Activated T-cell treated with anti-CD3 and anti-CD28 coated beads, Interleukin-2, amount 50 U/mL, for 4 hours (primary cell): ENCODE measurements at regions not wholly inside any gene's neighbourhood (a gene's known extent, or its start where the extent isn't known, plus 50 kb on each side); places are given as distances from the start of the nearest gene placed in this dataset.
"Not testable (repeated sequence)": the region's sequence is repeated elsewhere in the genome, so short reads cannot be mapped to it uniquely, and the experiment has no call there.

Experiments used
- ATAC-seq, 2 donors: fragments of 200-7000 bp; cut with Tn5 transposase; one replicate each; pipeline ENCODE4 v1.10.0; 2021
- DNase-seq: peaks from one replicate; pipeline ENCODE4 v3.0.0-alpha.2; 2020
- H3K27me3 Mint-ChIP-seq: one replicate; pipeline ENCODE4 v1.8.0; 2021; ENCODE audit warnings: low read depth, mixed read lengths
- H3K36me3 Mint-ChIP-seq: one replicate; pipeline ENCODE4 v1.8.0; 2022; ENCODE audit warnings: mixed read lengths; ENCODE audit not compliant: insufficient read depth
- H3K4me1 Mint-ChIP-seq: one replicate; pipeline ENCODE4 v1.8.0; 2021; ENCODE audit warnings: low read depth, mixed read lengths
- H3K4me3 Mint-ChIP-seq: one replicate; pipeline ENCODE4 v1.8.0; 2021; ENCODE audit warnings: mild to moderate bottlenecking, moderate library complexity, mixed read lengths
- H3K9me3 Mint-ChIP-seq: one replicate; pipeline ENCODE4 v1.8.0; 2021; ENCODE audit warnings: mixed read lengths

DNA sequence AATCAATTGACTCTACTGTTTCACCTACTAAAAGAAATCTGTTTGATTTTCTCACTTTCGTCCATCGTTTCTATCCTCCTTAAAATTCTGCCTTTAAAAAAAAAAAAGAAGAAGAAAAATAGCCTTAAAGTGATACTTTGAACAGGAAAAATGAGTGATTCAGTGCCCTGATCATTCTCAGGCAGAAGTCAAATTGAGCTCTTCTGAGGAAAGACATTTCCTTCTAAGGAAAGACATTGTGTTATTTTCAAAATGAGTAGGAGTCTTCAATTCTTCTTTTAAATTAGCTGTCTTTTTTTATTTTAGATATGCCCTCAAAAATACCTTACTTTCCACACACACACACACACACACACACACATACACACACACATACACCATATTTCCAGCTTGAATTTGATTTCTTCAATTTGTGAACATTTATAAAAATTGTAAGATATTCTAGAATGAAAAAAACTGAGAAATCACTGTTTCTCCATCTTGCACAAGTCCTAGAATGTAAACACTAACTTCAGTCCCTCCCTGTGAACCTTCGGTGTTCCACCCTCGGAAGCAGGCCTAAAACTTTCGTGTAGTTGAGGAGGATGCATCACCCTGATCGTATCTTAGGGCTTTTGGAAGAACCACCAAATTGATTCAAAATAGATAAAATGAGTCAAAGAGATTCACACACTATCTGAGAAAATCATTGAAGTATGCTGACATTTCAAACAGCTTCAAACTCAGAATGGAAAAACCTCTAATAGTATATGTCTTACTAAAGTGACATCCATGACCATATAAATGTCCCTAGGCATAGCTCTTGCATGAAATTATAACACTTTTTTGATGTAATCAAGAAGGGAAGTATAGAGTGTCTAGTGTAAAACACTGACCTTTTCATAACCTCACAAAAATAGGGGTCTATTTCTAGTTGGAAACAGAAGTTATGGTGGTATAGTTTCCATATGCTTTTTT is 270.8 kb downstream of the GATA3 start:
- peak; percentile 88 to 93 for ATAC-seq

GRCh38 chr10:8326396-8327139 is 272.1 kb downstream of the GATA3 start:
- Mint-ChIP-seq H3K36me3 (no peaks in the 10 kb centered on the region), H3K27me3 (no peaks in the 10 kb centered on the region), H3K9me3 (no peaks in the 10 kb centered on the region), H3K4me1 (peaks cover 43% of the 10 kb centered on the region), H3K4me3 (no peak overlapping the region)
- DNase-seq (no peak), ATAC-seq (no peak)

More for the DNA sequence above, 270.8 kb downstream of the GATA3 start:
- DNase-seq, result no peak
- Mint-ChIP-seq H3K4me3 (no peak overlapping the region), H3K4me1 (peaks cover 30% of the 10 kb centered on the region), H3K36me3 (no peaks in the 10 kb centered on the region), H3K9me3 (no peaks in the 10 kb centered on the region), H3K27me3 (no peaks in the 10 kb centered on the region)

DNA sequence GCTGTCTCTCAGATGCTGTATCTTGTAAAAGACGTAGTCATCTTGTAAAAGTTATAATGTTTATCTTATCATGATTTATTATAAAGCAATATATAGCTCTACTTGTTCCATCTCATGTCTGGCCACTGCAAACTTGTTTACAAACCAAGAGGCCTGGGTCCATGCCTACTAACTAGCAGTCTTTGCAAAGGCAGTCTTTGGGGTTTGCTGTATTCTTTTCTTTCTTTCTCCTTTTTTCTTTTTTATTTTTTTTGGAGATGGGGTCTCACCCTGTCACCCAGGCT is 272.6 kb downstream of the GATA3 start:
- H3K9me3 Mint-ChIP-seq, result no peaks in the 10 kb centered on the region
- no peak for ATAC-seq
- H3K27me3 Mint-ChIP-seq, result no peaks in the 10 kb centered on the region
- H3K4me1 Mint-ChIP-seq, result peaks cover 48% of the 10 kb centered on the region
- no peak overlapping the region for H3K4me3 Mint-ChIP-seq
- DNase-seq, result no peak
- no peaks in the 10 kb centered on the region for H3K36me3 Mint-ChIP-seq

DNA sequence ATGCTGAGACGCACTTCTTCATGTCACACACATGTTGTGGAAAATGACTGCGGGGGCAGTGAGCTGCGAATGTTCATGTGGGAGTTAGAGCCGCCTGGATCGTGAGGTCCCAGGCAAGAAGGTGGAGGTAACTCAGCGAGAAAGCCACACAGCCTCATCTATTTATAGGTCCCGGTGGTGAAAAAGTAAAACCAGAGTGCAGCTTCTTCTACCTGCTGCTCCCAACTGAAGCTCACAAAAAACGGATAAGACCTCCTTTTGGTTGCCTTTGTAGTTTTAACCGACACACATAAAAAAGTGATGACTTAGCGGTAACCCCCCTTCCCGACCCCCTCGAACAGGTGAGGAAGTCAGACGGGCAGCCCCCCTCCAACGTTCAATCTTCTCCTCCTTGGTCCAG is 276.9 kb downstream of the GATA3 start:
- no peaks in the 10 kb centered on the region for H3K9me3 Mint-ChIP-seq
- ATAC-seq, result no peak
- DNase-seq, result peak; percentile 8
- no peaks in the 10 kb centered on the region for H3K36me3 Mint-ChIP-seq
- H3K4me3 Mint-ChIP-seq, result peak overlapping the region; percentile 77
- peaks cover 39% of the 10 kb centered on the region for H3K4me1 Mint-ChIP-seq
- H3K27me3 Mint-ChIP-seq, result no peaks in the 10 kb centered on the region

DNA sequence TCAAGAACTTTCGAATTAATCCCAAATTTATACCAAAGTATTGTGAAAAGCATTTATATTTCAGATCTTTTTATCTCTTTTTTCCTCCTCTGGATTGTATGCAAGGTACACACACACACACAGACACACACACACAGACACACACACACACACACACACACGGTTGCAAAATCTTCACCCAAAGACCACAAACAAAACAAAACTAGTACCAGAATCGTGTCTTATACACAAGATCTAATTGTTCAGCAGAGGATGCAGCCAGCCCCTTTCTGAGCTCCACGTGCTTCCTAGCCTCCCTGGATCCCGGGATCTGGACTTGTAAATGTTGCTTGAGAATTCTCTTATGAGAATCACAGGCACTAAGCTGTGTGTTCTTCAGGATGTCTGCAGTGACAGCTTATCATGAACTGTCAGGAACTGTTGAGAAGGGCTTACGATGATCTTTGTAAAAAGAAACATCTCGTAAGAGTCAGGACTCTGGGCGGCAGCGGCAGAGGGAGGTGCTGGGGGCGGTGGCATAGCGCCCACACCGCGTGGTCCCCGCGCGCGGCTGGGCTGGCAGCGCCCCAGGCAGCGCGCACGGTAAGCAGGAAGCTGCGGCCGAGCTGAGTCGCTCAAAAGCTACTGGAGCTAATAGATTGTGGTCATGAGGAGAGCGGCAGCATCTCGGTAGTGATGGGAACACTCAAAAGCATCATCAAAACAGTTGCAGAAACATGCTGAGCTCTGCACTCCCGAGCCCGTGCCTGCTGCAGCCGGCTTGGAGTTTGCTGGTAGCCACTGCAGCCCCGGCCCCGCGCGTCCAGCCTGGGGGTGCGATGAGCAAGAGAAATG is 277.6 kb downstream of the GATA3 start:
- Mint-ChIP-seq H3K4me1 (peaks cover 34% of the 10 kb centered on the region), H3K27me3 (no peaks in the 10 kb centered on the region), H3K4me3 (peak overlapping the region; percentile 77), H3K36me3 (no peaks in the 10 kb centered on the region), H3K9me3 (no peaks in the 10 kb centered on the region)
- peak; percentile 97 to 98 for ATAC-seq
- DNase-seq, result peak; percentile 76

DNA sequence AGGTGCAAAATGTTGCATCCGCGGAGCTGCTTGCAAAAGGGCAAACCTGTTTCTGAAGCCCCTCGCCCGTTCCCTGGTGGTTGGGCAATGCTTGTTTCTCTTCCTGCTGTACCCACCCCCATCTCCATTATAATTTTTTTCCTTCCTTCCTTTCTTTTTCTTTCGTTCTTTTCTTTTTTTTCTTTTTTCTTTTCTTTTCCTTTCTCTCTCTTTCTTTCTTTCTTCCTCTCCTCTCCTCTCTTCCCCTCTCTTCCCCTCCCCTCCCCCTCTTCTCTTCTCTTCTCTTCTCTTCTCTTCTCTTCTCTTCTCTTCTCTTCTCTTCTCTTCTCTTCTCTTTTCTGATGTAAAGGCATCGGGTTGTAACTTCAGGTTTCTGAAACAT is 278.2 kb downstream of the GATA3 start:
- Mint-ChIP-seq H3K27me3 (no peaks in the 10 kb centered on the region), H3K36me3 (no peaks in the 10 kb centered on the region), H3K4me3 (peak overlapping the region; percentile 77), H3K9me3 (no peaks in the 10 kb centered on the region), H3K4me1 (peaks cover 34% of the 10 kb centered on the region)
- DNase-seq (no peak), ATAC-seq (no peak)

GRCh38 chr10:8334631-8335030 is 280.1 kb downstream of the GATA3 start:
- ATAC-seq, result no peak
- no peak for DNase-seq
- Mint-ChIP-seq H3K27me3 (no peaks in the 10 kb centered on the region), H3K4me3 (no peak overlapping the region), H3K4me1 (peaks cover 34% of the 10 kb centered on the region), H3K9me3 (no peaks in the 10 kb centered on the region), H3K36me3 (no peaks in the 10 kb centered on the region)

DNA sequence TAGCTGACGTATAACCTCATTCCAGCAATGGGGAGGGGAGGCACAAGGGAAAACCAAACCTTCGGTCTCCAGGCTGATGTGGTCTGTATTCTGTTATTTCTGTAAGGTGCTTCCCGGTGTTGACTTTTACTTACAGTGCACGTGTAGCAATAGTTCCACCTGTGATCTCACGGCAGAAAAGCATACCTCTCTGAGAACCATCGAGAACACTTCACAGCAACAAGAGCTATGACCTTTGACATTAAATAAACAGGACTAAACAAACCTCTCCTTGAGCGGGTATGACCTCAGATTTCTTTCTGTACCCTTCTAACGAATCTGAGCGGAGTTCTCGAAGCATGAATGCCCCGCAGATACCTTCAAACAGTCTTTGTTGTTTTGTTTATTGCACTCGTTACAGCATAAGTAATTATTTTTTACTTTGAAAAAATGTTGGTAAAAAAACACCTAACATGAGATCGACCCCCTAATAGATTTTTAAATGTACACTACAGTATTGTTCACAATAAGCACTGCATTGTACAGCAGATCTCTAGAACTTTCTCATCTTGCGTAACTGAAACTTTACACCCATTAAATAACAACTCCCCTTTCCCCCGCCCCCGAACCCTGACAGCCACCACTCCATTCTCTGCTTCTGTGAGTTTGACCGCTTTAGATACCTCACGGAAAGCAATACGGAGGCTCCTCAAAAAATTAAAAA is 282.3 kb downstream of the GATA3 start:
- peaks cover 16% of the 10 kb centered on the region for H3K4me1 Mint-ChIP-seq
- no peaks in the 10 kb centered on the region for H3K27me3 Mint-ChIP-seq
- H3K4me3 Mint-ChIP-seq, result no peak overlapping the region
- no peak for DNase-seq
- no peaks in the 10 kb centered on the region for H3K36me3 Mint-ChIP-seq
- H3K9me3 Mint-ChIP-seq, result peaks cover 4% of the 10 kb centered on the region
- ATAC-seq, result no peak

GRCh38 chr10:8337332-8337651 is 282.8 kb downstream of the GATA3 start:
- Mint-ChIP-seq H3K4me3 (no peak overlapping the region), H3K4me1 (peaks cover 13% of the 10 kb centered on the region), H3K9me3 (peaks cover 4% of the 10 kb centered on the region), H3K27me3 (no peaks in the 10 kb centered on the region), H3K36me3 (no peaks in the 10 kb centered on the region)
- ATAC-seq (no peak), DNase-seq (no peak)

GRCh38 chr10:8338177-8338766 is 283.8 kb downstream of the GATA3 start:
- no peak for DNase-seq
- no peaks in the 10 kb centered on the region for H3K36me3 Mint-ChIP-seq
- peaks cover 4% of the 10 kb centered on the region for H3K9me3 Mint-ChIP-seq
- ATAC-seq, result peak; percentile 85 to 88
- H3K4me1 Mint-ChIP-seq, result peaks cover 5% of the 10 kb centered on the region
- H3K27me3 Mint-ChIP-seq, result no peaks in the 10 kb centered on the region
- peak overlapping the region; percentile 7 for H3K4me3 Mint-ChIP-seq

DNA sequence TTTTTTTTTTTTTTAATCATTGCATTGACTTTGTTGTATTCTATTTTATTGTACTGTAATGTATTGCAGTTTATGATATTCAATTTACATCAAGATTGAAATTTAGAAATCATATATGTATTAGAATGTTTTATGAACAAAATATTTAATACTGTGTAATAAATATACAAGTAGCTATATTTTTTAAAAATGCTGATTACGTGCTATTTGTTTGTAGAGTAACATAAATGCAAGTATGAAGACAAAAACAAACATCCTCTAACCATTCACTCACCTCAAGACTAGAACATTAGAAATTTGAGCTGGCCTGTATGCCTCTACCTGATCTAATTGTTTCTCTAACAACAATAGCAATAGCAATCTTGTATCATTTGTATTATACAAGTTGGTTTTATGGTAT is 290.3 kb downstream of the GATA3 start:
- Mint-ChIP-seq H3K4me3 (no peak overlapping the region), H3K27me3 (no peaks in the 10 kb centered on the region), H3K36me3 (no peaks in the 10 kb centered on the region), H3K4me1 (no peaks in the 10 kb centered on the region), H3K9me3 (peaks cover 4% of the 10 kb centered on the region)
- no peak for ATAC-seq
- no peak for DNase-seq

DNA sequence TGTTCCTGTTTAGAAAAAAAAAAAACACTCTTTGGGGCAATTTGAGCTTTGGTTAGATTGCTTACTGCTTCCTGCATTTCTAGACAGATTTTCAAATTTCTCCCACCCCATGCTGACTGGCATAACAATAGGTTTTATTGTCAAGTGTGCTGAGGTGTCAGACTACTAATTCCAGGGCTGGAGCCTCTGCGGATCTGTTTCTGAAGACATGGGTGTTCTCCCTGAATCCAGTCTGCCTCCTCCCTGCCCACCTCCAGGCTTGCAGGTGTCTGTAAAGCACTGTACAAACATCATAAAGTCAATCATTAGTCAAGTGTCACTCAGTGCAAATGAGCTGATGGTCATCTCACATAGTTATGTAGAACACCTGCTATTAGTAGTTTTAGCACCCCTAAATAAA is 292.4 kb downstream of the GATA3 start:
- H3K4me3 Mint-ChIP-seq, result no peak overlapping the region
- H3K4me1 Mint-ChIP-seq, result no peaks in the 10 kb centered on the region
- H3K9me3 Mint-ChIP-seq, result no peaks in the 10 kb centered on the region
- H3K27me3 Mint-ChIP-seq, result no peaks in the 10 kb centered on the region
- no peaks in the 10 kb centered on the region for H3K36me3 Mint-ChIP-seq
- DNase-seq (no peak), ATAC-seq (no peak)

GRCh38 chr10:8347614-8348013 is 293.1 kb downstream of the GATA3 start:
- not testable (repeated sequence) for H3K4me1 Mint-ChIP-seq, ATAC-seq, H3K27me3 Mint-ChIP-seq, H3K4me3 Mint-ChIP-seq, DNase-seq, H3K36me3 Mint-ChIP-seq, H3K9me3 Mint-ChIP-seq
